Ovary (tissue), 7 donors: ENCODE measurements at regions not wholly inside any gene's neighbourhood (a gene's known extent, or its start where the extent isn't known, plus 50 kb on each side); places are given as distances from the start of the nearest gene placed in this dataset.
"Not testable (repeated sequence)": the region's sequence is repeated elsewhere in the genome, so short reads cannot be mapped to it uniquely, and the experiment has no call there.

Experiments
- DNase-seq, 5 donors: peaks; one replicate each; pipeline ENCODE4 v3.0.0-alpha.2; 2019 to 2020
- H3K27ac ChIP-seq, 2 donors: fragments of 200-600 bp; one replicate each; pipeline versions ENCODE4 v1.5.1 to v1.8.0; 2019 to 2022
- H3K27me3 ChIP-seq: fragments of 200-600 bp; one replicate; pipeline ENCODE4 v1.8.0; 2022
- H3K36me3 ChIP-seq: fragments of 200-600 bp; sonication (generic); one replicate; pipeline ENCODE4 v1.5.1; 2019
- H3K4me1 ChIP-seq: one replicate; pipeline ENCODE4 v1.8.1; 2013; ENCODE audit warnings: mild to moderate bottlenecking, moderate library complexity; ENCODE audit not compliant: insufficient read depth
- H3K4me3 ChIP-seq: fragments of 200-600 bp; sonication (generic); one replicate; pipeline ENCODE4 v1.5.1; 2017
- H3K9me3 ChIP-seq, 2 donors: fragments of 200-600 bp in 1 of 2; sonication (generic) in 1 of 2; one replicate each; pipeline versions ENCODE4 v1.5.1 to v1.8.1; 2013 to 2019; ENCODE audit warnings: mild to moderate bottlenecking in 1 of 2, moderate library complexity in 1 of 2
- CTCF ChIP-seq, 3 donors: fragments of 450-650 bp in 2 of 3; fragments of 200-600 bp in 1 of 3; IDR thresholded peaks; one replicate each; pipeline versions ENCODE4 v1.5.1 to v1.8.0; 2016 to 2022; ENCODE audit warnings: antibody characterized with exemption in 3 of 3, mild to moderate bottlenecking in 1 of 3
- EP300 ChIP-seq: sonication (generic); formaldehyde crosslinking; IDR thresholded peaks from one replicate; pipeline ENCODE4 v1.6.1; 2017; ENCODE audit warnings: antibody characterized with exemption
- POLR2A ChIP-seq: fragments of 450-650 bp; IDR thresholded peaks from one replicate; pipeline ENCODE4 v1.6.1; 2017; ENCODE audit warnings: antibody characterized with exemption, mild to moderate bottlenecking, moderate library complexity
- WGBS, 3 donors: extraction: QIAGEN DNeasy Blood & Tissue Kit in 1 of 3; methylation state at CpG; one replicate each; pipeline versions ENCODE4 v1.1.5 to v1.1.7; 2013 to 2017; 5-methylcytosine and 5-hydroxymethylcytosine counted together
- intact Hi-C, 4 donors: fragments of 100-400 bp; cut with DNase I; formaldehyde crosslinking; loops; one replicate each; pipeline versions ENCODE4 v1.11.0 to v1.15.1; 2022 to 2023
- donor health status: DM: no; HTN: no; CAD: no; lungs with moderate emphysema.
- donor health status: DM: no; HTN: no; CAD: no.
- donor health status: Bipolar disorder and iron deficiency.
- donor health status: DM: no; HTN: no; CAD: no.
- donor health status: DM: yes; HTN: yes; CAD: no.

- Histone ChIP-seq H3K27ac (no peak overlapping the region), H3K4me3 (no peak overlapping the region), H3K27me3 (no peaks in the 10 kb centered on the region), H3K9me3 (no peaks in the 10 kb centered on the region), H3K36me3 (no peaks in the 10 kb centered on the region), H3K4me1 (no peaks in the 10 kb centered on the region)
- intact Hi-C loops = no loop called here
- WGBS, 3 donors = 82 to 88% (median 86%) methylated on average over 2 of the region's 2 CpGs
- no peak for DNase-seq
- TF ChIP-seq EP300 (no peak), POLR2A (no peak), CTCF (IDR thresholded peaks at IDR 0.05) (no peak)
Observed at GRCh38 chr1:166630369-166630768, 208.9 kb upstream of the POGK start.

- TF ChIP-seq POLR2A (no peak), CTCF (IDR thresholded peaks at IDR 0.05) (no peak), EP300 (no peak)
- Histone ChIP-seq H3K4me3 (no peak overlapping the region), H3K9me3 (no peaks in the 10 kb centered on the region), H3K27ac (no peak overlapping the region), H3K36me3 (no peaks in the 10 kb centered on the region), H3K27me3 (no peaks in the 10 kb centered on the region), H3K4me1 (no peaks in the 10 kb centered on the region)
- no peak for DNase-seq
- intact Hi-C loops = no loop called here
- WGBS, 3 donors = 77 to 90% (median 88%) methylated on average over 5 of the region's 5 CpGs
Observed at GRCh38 chr1:166638137-166638536, 201.1 kb upstream of the POGK start.

GRCh38 chr1:166657228-166657627 lies 182.0 kb upstream of the POGK start:
- DNase-seq, intact Hi-C loops, H3K36me3 ChIP-seq, H3K27ac ChIP-seq, H3K27me3 ChIP-seq, H3K9me3 ChIP-seq, H3K4me1 ChIP-seq, H3K4me3 ChIP-seq: not testable (repeated sequence)
- 67 to 80% (median 71%) methylated on average over 2 of the region's 2 CpGs for WGBS, 3 donors

- DNase-seq, H3K27ac ChIP-seq, intact Hi-C loops, H3K36me3 ChIP-seq, H3K9me3 ChIP-seq, H3K27me3 ChIP-seq, H3K4me3 ChIP-seq, H3K4me1 ChIP-seq: not testable (repeated sequence)
- WGBS, 3 donors = 75 to 82% (median 81%) methylated on average over 3 of the region's 3 CpGs
Observed at GRCh38 chr1:166666790-166667189, 172.5 kb upstream of the POGK start.

- H3K4me3 ChIP-seq, DNase-seq, H3K36me3 ChIP-seq, intact Hi-C loops, H3K9me3 ChIP-seq, H3K27me3 ChIP-seq, H3K4me1 ChIP-seq, H3K27ac ChIP-seq: not testable (repeated sequence)
- WGBS, 3 donors = 78 to 94% (median 88%) methylated on average over 1 of the region's 1 CpG
Observed at GRCh38 chr1:166667600-166667999, 171.7 kb upstream of the POGK start.

- H3K4me1 ChIP-seq = no peaks in the 10 kb centered on the region
- DNase-seq = no peak
- intact Hi-C loops = no loop called here
- no peaks in the 10 kb centered on the region for H3K36me3 ChIP-seq
- no peaks in the 10 kb centered on the region for H3K9me3 ChIP-seq
- H3K27ac ChIP-seq = no peak overlapping the region
- 71 to 77% (median 73%) methylated on average over 3 of the region's 3 CpGs for WGBS, 3 donors
- TF ChIP-seq EP300 (no peak), POLR2A (no peak), CTCF (IDR thresholded peaks at IDR 0.05) (no peak)
- no peak overlapping the region for H3K4me3 ChIP-seq
- H3K27me3 ChIP-seq = no peaks in the 10 kb centered on the region
Observed at GRCh38 chr1:166671627-166672026, 167.6 kb upstream of the POGK start.
